ENCODE measurements at regions not wholly inside any gene's neighbourhood (a gene's known extent, or its start where the extent isn't known, plus 50 kb on each side); places are given as distances from the start of the nearest gene placed in this dataset.
A peak's percentile ranks its signal among the peaks of the same experiment; 100 is the strongest.

- no peak for DNase-seq (ENCODE audit: low read depth)
Measured at GRCh38 chr2:173648816-173649215, 294.1 kb downstream of the CDCA7 start.

DNA sequence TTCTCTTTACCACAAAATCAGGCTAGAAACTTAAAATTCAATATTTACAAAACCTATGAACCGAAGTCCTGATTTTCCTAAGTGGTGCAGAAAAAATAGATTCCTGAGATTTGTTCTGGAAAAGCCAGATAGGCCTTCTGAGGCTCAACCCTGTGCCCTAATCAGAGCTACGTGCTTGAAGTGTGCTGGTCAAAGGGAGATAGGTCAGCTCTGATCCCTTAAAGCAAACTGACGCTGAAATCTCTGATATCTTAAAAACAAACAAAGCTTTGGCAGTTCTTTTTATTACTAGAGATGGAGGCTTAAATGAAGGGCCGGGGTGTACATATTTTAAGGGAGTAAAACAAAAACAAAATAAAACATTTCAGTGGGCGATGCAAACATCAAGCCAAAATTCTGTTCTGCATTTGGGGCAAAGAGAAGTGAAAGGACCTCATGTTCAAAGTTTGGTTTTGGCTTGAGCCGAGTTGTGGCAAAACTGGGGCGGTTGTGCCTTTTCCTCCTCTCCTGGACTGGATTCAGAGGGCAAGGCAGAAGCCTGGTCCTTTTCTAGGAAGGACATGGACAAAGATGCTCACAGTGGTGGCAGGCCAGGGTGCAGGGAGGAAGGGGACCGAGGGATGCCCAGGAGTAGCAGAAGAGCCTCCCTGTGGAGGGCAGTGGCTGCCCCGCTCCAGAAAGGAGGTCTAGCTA is 295.0 kb downstream of the CDCA7 start:
- no peak for DNase-seq (ENCODE audit: low read depth)

- DNase-seq (ENCODE audit: low read depth): no peak
Measured at GRCh38 chr2:173651891-173652290, 297.2 kb downstream of the CDCA7 start.

- DNase-seq (ENCODE audit: low read depth): peak; percentile 92
Measured at GRCh38 chr2:173652311-173652710, 297.6 kb downstream of the CDCA7 start.

- peak; percentile 98 for DNase-seq (ENCODE audit: low read depth)
Measured at GRCh38 chr2:173652767-173653431, 298.2 kb downstream of the CDCA7 start.

- no peak for DNase-seq (ENCODE audit: low read depth)
Measured at GRCh38 chr2:173653432-173653805, 298.7 kb downstream of the CDCA7 start.

GRCh38 chr2:173654161-173654895 is 299.7 kb downstream of the CDCA7 start:
- DNase-seq (ENCODE audit: low read depth): no peak

DNA sequence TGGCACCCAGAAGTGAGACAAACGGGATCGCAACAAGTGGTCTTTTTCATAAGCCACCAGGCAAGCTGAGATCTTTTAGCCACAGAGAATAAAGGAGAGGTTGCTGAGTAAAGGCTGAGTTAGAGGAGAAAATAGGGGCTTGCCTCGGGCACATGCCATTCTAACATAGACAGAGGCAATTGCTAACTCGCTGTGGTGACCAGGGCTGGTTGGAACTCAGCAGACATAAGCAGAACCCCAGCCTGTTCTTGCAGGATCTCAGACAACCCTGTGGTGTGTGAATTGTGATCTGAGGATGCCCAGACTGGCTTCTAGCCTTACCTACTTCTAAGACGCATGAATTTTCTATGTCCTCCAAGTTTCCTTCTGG is 300.2 kb downstream of the CDCA7 start:
- peak; percentile 33 for DNase-seq (ENCODE audit: low read depth)

GRCh38 chr2:173656086-173656485 is 301.4 kb downstream of the CDCA7 start:
- no peak for DNase-seq (ENCODE audit: low read depth)

GRCh38 chr2:173657996-173658717 is 303.5 kb downstream of the CDCA7 start:
- DNase-seq (ENCODE audit: low read depth): peak; percentile 95

DNA sequence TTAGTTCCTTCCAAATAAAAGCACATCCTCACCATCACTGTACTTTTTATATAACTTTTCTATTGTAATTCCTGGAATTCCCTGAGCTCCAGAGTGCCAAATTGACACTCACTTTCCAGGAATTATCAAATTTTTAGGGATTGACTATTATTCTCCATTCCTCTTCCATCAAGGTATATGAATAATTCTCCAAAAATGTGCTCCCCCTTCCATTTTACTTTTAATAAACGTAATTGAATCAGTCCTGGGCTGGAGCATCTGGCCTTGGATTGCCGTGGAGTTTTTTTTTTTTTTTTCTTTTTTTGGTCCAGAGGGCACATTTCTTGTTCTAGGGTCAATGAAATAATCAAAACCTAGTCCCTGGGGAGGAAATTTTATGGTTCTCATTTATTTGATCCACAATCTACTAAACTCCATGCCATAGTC is 304.3 kb downstream of the CDCA7 start:
- DNase-seq (ENCODE audit: low read depth): peak; percentile 72

GRCh38 chr2:173659509-173659908 is 304.8 kb downstream of the CDCA7 start:
- no peak for DNase-seq (ENCODE audit: low read depth)

DNA sequence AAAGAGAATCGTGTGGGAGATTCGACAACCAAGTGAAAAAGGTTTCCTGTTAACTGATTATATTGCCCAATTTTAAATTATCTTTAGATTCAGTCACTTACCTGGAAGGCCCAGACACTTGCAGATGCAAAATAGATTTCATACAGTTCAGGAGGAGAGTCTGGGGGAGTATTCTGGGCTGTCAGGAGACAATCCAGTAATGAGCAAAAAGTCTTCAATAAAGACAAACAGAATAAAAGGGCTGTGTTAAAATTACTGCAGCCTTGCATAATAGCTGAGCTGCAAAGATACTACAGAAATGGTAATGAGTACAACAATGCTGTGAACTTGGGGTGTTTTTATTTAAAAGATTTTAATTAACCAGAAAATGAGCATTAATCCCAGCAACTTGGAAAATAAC is 303.6 kb downstream of the SP3 start:
- no peak for DNase-seq (ENCODE audit: low read depth)

- no peak for DNase-seq (ENCODE audit: low read depth)
Measured at GRCh38 chr2:173663353-173663752, 301.8 kb downstream of the SP3 start.

GRCh38 chr2:173663835-173664512 is 301.2 kb downstream of the SP3 start:
- no peak for DNase-seq (ENCODE audit: low read depth)

DNA sequence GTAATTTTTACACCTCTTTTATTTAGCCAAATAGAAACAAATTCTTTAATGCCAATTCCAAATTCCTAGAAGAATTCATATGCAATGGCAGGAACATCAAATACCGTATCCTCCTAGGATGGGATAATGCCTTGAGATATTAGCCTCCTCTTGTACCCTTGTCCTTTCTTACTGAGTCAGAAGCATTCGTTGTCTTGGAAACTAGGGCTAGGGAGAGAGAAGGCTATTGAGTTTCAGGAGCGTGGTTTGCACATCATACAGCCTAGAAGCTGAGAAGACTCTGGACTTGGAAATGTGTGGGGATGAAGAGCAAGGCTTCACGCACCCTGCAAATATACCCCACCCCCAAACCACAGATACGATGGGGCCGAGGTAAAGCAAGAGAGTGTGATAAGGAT is 300.7 kb downstream of the SP3 start:
- DNase-seq (ENCODE audit: low read depth): no peak

- DNase-seq (ENCODE audit: low read depth): no peak
Measured at GRCh38 chr2:173666171-173666888, 298.8 kb downstream of the SP3 start.

- no peak for DNase-seq (ENCODE audit: low read depth)
Measured at GRCh38 chr2:173667014-173667413, 298.2 kb downstream of the SP3 start.

DNA sequence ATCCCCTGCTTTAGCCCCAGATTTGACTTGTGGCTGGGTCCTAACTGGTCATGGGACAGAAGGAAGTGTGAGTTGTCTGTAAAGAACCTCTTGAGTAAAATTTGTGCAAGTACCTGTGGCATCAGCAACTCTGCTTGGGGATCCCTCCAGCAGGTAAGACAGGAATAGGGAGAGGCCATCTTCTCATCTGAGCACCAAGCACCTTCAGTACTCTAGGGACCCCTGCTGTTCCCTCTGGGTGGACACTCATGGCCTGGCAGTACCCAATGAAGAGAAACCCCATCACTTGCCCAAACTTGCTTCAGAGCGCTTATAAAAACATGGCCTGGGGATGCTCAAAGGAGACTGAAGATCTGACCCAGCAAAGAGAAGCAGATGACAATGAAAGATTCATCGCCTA is 297.8 kb downstream of the SP3 start:
- peak; percentile 30 for DNase-seq (ENCODE audit: low read depth)

GRCh38 chr2:173669271-173669853 is 295.8 kb downstream of the SP3 start:
- DNase-seq (ENCODE audit: low read depth): peak; percentile 66

DNA sequence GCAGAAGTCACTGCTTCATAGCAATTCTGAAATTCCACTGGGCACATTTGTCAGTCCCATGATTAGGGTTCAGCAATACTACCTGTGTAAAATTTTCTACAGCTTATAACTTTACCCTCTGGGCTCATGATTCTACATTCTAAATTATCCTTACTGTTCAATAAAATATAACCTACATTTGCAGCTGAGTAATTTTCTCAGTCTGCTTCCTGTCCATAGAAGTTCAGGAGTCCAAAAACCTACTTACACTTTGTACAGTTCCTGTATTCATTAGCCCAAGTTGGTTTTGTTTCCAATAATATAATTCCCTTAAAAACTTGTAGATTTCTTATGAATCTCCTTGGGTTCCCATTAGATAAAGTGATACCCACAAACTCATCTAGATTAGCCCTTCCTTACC is 295.3 kb downstream of the SP3 start:
- no peak for DNase-seq (ENCODE audit: low read depth)
